B cell (primary cell): ENCODE measurements at regions not wholly inside any gene's neighbourhood (a gene's known extent, or its start where the extent isn't known, plus 50 kb on each side); places are given as distances from the start of the nearest gene placed in this dataset.

Experiments
- ATAC-seq: fragments of 200-7000 bp; cut with Tn5 transposase; one replicate; pipeline ENCODE4 v1.10.0; 2021; ENCODE audit warnings: low read depth, mild to moderate bottlenecking, moderate number of reproducible peaks, moderate library complexity
- CTCF ChIA-PET: fragments of 350-600 bp; sonication (Branson Sonifier 250); formaldehyde crosslinking; loops from one replicate; lab custom pipeline; 2021; ENCODE audit warnings: antibody characterized with exemption, inconsistent platforms; lab: Charles Lee
- POLR2A ChIA-PET: fragments of 350-600 bp; sonication (Branson Sonifier 250); formaldehyde crosslinking; loops from one replicate; lab custom pipeline; 2021; ENCODE audit warnings: antibody characterized with exemption; lab: Charles Lee
- DNase-seq: peaks from one replicate; pipeline ENCODE4 v3.0.0; 2013
- H2AFZ ChIP-seq: 2 replicates; pipeline ENCODE4 v1.6.1; 2012; ENCODE audit warnings: mild to moderate bottlenecking, low read depth, low read length; ENCODE audit not compliant: insufficient read depth, poor library complexity, severe bottlenecking
- H3K27ac ChIP-seq, 2 donors: 1 replicate in 1 of 2; 2 replicates in 1 of 2; pipeline ENCODE4 v1.5.1; 2012 to 2013; ENCODE audit warnings: low read length in 2 of 2, mild to moderate bottlenecking in 2 of 2, moderate library complexity in 1 of 2
- H3K27me3 ChIP-seq, 4 experiments: fragments of 200-600 bp in 1 of 4; sonication (generic) in 1 of 4; replicated peaks in 1 of 4; 1 replicate in 2 of 4; 2 replicates in 2 of 4; pipeline versions ENCODE4 v1.6.1 to v1.7.0; 2013 to 2016; ENCODE audit warnings: low read length in 3 of 4, mild to moderate bottlenecking in 2 of 4, mixed read lengths in 1 of 4, moderate library complexity in 1 of 4; ENCODE audit not compliant: insufficient read depth in 4 of 4, control insufficient read depth in 3 of 4; ENCODE audit errors: control extremely low read depth in 1 of 4
- H3K36me3 ChIP-seq, 2 experiments: replicated peaks in 1 of 2; 1 replicate in 1 of 2; 2 replicates in 1 of 2; pipeline versions ENCODE4 v1.6.1 to v1.7.1; 2013; ENCODE audit warnings: low read length in 1 of 2; ENCODE audit not compliant: insufficient read depth in 2 of 2, control insufficient read depth in 1 of 2; ENCODE audit errors: control extremely low read depth in 1 of 2, extremely low read depth in 1 of 2
- H3K4me1 ChIP-seq, 2 donors: fragments of 200-600 bp in 1 of 2; sonication (generic) in 1 of 2; 1 replicate in 1 of 2; 2 replicates in 1 of 2; pipeline versions ENCODE4 v1.5.1 to v1.6.1; 2013 to 2017; ENCODE audit warnings: low read length in 2 of 2; ENCODE audit not compliant: control insufficient read depth in 2 of 2, insufficient read depth in 2 of 2
- H3K4me2 ChIP-seq: replicated peaks from 2 replicates; pipeline ENCODE3; 2012; ENCODE audit warnings: mild to moderate bottlenecking, low read depth, low read length; ENCODE audit not compliant: poor library complexity, severe bottlenecking
- H3K4me3 ChIP-seq, 5 experiments: fragments of 200-600 bp in 1 of 5; sonication (generic) in 1 of 5; 1 replicate in 3 of 5; 2 replicates in 2 of 5; pipeline versions ENCODE4 v1.5.1 to v1.7.0; 2011 to 2016; ENCODE audit warnings: low read length in 4 of 5, mild to moderate bottlenecking in 4 of 5, low read depth in 2 of 5, control low read depth in 1 of 5, moderate library complexity in 1 of 5; ENCODE audit not compliant: insufficient read depth in 1 of 5; ENCODE audit errors: control extremely low read depth in 1 of 5, extremely low read depth in 1 of 5
- H3K79me2 ChIP-seq: fragments of 200-600 bp; sonication (generic); one replicate; pipeline ENCODE4 v1.6.0; 2016; ENCODE audit warnings: low read length; ENCODE audit not compliant: control insufficient read depth, insufficient read depth
- H3K9ac ChIP-seq: fragments of 200-600 bp; sonication (generic); 2 replicates; pipeline ENCODE4 v1.6.1; 2017; ENCODE audit warnings: mild to moderate bottlenecking, low read length, moderate library complexity
- H3K9me3 ChIP-seq, 3 donors: one replicate each; pipeline versions ENCODE4 v1.6.1 to v1.7.1; 2013; ENCODE audit warnings: low read length in 2 of 3; ENCODE audit not compliant: control insufficient read depth in 2 of 3, insufficient read depth in 1 of 3; ENCODE audit errors: control extremely low read depth in 1 of 3
- H4K20me1 ChIP-seq: 2 replicates; pipeline ENCODE4 v1.6.0; 2012; ENCODE audit warnings: mild to moderate bottlenecking, low read length; ENCODE audit not compliant: insufficient read depth, control insufficient read depth, poor library complexity, severe bottlenecking
- H3K27ac Mint-ChIP-seq: one replicate; pipeline ENCODE4 v1.8.0; 2021; ENCODE audit warnings: mixed read lengths
- H3K27me3 Mint-ChIP-seq: one replicate; pipeline ENCODE4 v1.8.0; 2021; ENCODE audit warnings: mixed read lengths
- H3K4me1 Mint-ChIP-seq: one replicate; pipeline ENCODE4 v1.8.0; 2021; ENCODE audit warnings: mixed read lengths
- H3K4me3 Mint-ChIP-seq: one replicate; pipeline ENCODE4 v1.8.0; 2021; ENCODE audit warnings: mixed read lengths
- H3K9me3 Mint-ChIP-seq: one replicate; pipeline ENCODE4 v1.8.0; 2022; ENCODE audit warnings: mixed read lengths; ENCODE audit not compliant: insufficient read depth
- EZH2 ChIP-seq: IDR thresholded peaks from 2 replicates; pipeline ENCODE4 v1.6.1; 2012; ENCODE audit warnings: borderline replicate concordance, low read depth, mild to moderate bottlenecking, moderate library complexity, low read length; ENCODE audit not compliant: insufficient read depth, poor library complexity, severe bottlenecking
- WGBS: methylation state at CpG from one replicate; pipeline ENCODE4 v1.1.5; 2013; ENCODE audit warnings: missing lambda C conversion rate; ENCODE audit not compliant: insufficient coverage; 5-methylcytosine and 5-hydroxymethylcytosine counted together
- intact Hi-C: fragments of 100-400 bp; cut with micrococcal nuclease; formaldehyde crosslinking; loops from one replicate; pipeline ENCODE4 v1.10.0; 2022
- TF ChIP-seq, protein P1 (sequence below): fragments of 200-600 bp; IDR thresholded peaks from one replicate; pipeline ENCODE4 v1.8.0; 2022; ENCODE audit warnings: antibody characterized with exemption, mild to moderate bottlenecking

DNA sequence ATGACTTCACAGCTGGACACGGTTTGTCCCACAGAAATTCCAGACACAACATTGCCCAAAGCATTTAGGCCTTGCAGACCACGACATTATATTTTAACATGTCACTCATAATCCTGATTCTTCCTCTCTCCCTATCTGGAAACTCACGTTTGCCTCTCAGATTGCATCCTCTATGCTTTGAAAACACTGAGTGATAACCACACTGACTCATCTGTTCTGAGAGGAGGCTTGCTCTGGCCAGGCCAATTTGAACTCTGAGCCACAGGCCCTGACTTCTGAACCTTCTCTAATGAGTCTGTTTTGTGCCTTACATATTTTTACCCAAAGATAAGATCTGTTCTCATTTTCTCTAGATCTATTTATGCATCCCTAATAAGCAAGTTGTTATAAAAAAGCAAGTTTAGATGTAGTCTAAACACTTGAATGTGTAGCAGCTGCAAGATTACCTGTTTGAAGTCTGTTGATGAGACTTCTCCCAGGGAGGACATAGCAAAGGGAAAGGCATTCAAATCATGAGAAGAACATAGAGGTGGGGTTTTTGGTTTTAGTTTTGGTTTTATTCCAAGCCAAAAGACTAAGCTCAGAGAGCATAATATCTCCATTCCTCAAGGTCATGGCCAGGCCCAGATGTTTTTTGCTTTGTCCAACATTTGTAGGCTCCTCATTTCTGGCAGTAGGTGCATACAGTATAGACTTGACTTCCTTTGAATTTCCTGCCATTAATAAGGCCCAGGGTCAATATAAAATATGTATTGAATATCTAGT lies 234.4 kb upstream of the LRTM1 start:
- H3K4me3 Mint-ChIP-seq = no peak overlapping the region
- POLR2A ChIA-PET = no interaction called here
- no peaks in the 10 kb centered on the region for H3K27me3 Mint-ChIP-seq
- 70% methylated on average over 3 of the region's 3 CpGs for WGBS
- no peak overlapping the region for H3K27ac Mint-ChIP-seq
- H3K9me3 Mint-ChIP-seq = peaks cover 3% of the 10 kb centered on the region
- no peaks in the 10 kb centered on the region for H4K20me1 ChIP-seq
- no peak overlapping the region for H3K27ac ChIP-seq
- CTCF ChIA-PET = no interaction called here
- no peak overlapping the region for H3K9ac ChIP-seq
- no peaks in the 10 kb centered on the region for H3K79me2 ChIP-seq
- H3K4me1 Mint-ChIP-seq = no peaks in the 10 kb centered on the region
- TF ChIP-seq, protein P1, sequence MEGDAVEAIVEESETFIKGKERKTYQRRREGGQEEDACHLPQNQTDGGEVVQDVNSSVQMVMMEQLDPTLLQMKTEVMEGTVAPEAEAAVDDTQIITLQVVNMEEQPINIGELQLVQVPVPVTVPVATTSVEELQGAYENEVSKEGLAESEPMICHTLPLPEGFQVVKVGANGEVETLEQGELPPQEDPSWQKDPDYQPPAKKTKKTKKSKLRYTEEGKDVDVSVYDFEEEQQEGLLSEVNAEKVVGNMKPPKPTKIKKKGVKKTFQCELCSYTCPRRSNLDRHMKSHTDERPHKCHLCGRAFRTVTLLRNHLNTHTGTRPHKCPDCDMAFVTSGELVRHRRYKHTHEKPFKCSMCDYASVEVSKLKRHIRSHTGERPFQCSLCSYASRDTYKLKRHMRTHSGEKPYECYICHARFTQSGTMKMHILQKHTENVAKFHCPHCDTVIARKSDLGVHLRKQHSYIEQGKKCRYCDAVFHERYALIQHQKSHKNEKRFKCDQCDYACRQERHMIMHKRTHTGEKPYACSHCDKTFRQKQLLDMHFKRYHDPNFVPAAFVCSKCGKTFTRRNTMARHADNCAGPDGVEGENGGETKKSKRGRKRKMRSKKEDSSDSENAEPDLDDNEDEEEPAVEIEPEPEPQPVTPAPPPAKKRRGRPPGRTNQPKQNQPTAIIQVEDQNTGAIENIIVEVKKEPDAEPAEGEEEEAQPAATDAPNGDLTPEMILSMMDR = no peak
- no peak for TF ChIP-seq EZH2
- no peak overlapping the region for H2AFZ ChIP-seq
- DNase-seq (no peak), ATAC-seq (no peak)
- H3K36me3 ChIP-seq = no peaks in the 10 kb centered on the region
- peaks cover 0 to 4% (median 0%) of the 10 kb centered on the region in 3 donors for H3K9me3 ChIP-seq
- no peaks in the 10 kb centered on the region for H3K4me1 ChIP-seq
- no peaks in the 10 kb centered on the region for H3K27me3 ChIP-seq
- no peak overlapping the region for H3K4me2 ChIP-seq
- intact Hi-C loops = no loop called here
- no peak overlapping the region for H3K4me3 ChIP-seq

DNA sequence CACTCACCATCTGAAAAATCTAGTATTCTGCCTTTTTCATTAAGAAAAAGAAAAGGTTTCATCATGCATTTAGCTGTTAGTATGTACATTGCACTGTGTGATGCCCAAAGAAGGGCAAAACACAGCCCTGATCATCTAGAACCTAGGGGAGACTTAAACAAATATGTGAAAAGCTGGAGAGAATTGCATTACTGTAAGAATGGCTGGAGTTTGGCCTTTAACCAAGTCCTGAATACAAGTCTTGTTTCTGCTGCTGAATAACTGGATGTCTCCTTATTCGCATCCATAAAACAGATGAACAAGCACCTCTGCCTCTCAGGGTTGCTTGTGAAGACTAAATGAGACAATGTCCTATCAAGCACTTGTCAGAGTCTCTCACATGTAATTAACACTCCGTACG lies 233.4 kb upstream of the LRTM1 start:
- intact Hi-C loops = no loop called here
- peaks cover 0 to 4% (median 0%) of the 10 kb centered on the region in 3 donors for H3K9me3 ChIP-seq
- no peak for TF ChIP-seq EZH2
- TF ChIP-seq, protein P1 = no peak
- no peaks in the 10 kb centered on the region for H3K79me2 ChIP-seq
- ChIA-PET POLR2A (no interaction called here), CTCF (no interaction called here)
- no peaks in the 10 kb centered on the region for H4K20me1 ChIP-seq
- no peaks in the 10 kb centered on the region for H3K36me3 ChIP-seq
- H3K27me3 Mint-ChIP-seq = no peaks in the 10 kb centered on the region
- 100% methylated on average over 1 of the region's 3 CpGs for WGBS
- no peak overlapping the region for H3K4me2 ChIP-seq
- H3K9ac ChIP-seq = no peak overlapping the region
- no peak overlapping the region for H3K27ac ChIP-seq
- no peaks in the 10 kb centered on the region for H3K4me1 Mint-ChIP-seq
- no peak for DNase-seq
- H3K4me3 Mint-ChIP-seq = no peak overlapping the region
- H3K9me3 Mint-ChIP-seq = peaks cover 3% of the 10 kb centered on the region
- no peaks in the 10 kb centered on the region for H3K27me3 ChIP-seq
- no peak overlapping the region for H2AFZ ChIP-seq
- no peaks in the 10 kb centered on the region for H3K4me1 ChIP-seq
- H3K4me3 ChIP-seq = no peak overlapping the region
- no peak overlapping the region for H3K27ac Mint-ChIP-seq
- ATAC-seq = no peak
